ENCODE measurements at regions not wholly inside any gene's neighbourhood (a gene's known extent, or its start where the extent isn't known, plus 50 kb on each side); places are given as distances from the start of the nearest gene placed in this dataset.
"Not testable (repeated sequence)": the region's sequence is repeated elsewhere in the genome, so short reads cannot be mapped to it uniquely, and the experiment has no call there.

- no peak for TF ChIP-seq CTCF (IDR thresholded peaks at IDR 0.05; ENCODE audit: insufficient read depth, low read length, missing control alignments)
- POLR2A ChIA-PET: interaction anchor here (0.8 kb wide), 1 partner anchor 8 kb away, joined by 3 read pairs; no protein-coding TSS in a partner anchor
- CTCF ChIA-PET: no interaction called here
- no peak for DNase-seq (ENCODE audit: low read depth, low spot score)
- no peak overlapping the region for H3K4me3 ChIP-seq (ENCODE audit: low read depth, low read length)
Observed at GRCh38 chr12:116373572-116374206, 96.2 kb upstream of the MED13L start.

- ChIA-PET POLR2A (no interaction called here), CTCF (no interaction called here)
- no peak overlapping the region for H3K4me3 ChIP-seq (ENCODE audit: low read depth, low read length)
Observed at GRCh38 chr12:116374207-116374606, 96.7 kb upstream of the MED13L start.

GRCh38 chr12:116375278-116375842, 97.9 kb upstream of the MED13L start:
- CTCF ChIA-PET: interaction anchor here (1.1 kb wide), 1 partner anchor 97 kb away, joined by 3 read pairs; no protein-coding TSS in a partner anchor
- no peak for TF ChIP-seq CTCF (IDR thresholded peaks at IDR 0.05; ENCODE audit: insufficient read depth, low read length, missing control alignments)
- DNase-seq (ENCODE audit: low read depth, low spot score): no peak
- no peak overlapping the region for H3K4me3 ChIP-seq (ENCODE audit: low read depth, low read length)
- POLR2A ChIA-PET: no interaction called here

More at GRCh38 chr12:116374207-116374606, 96.7 kb upstream of the MED13L start:
- no peak for DNase-seq (ENCODE audit: low read depth, low spot score)
- no peak for TF ChIP-seq CTCF (IDR thresholded peaks at IDR 0.05; ENCODE audit: insufficient read depth, low read length, missing control alignments)

GRCh38 chr12:116376354-116377193, 99.1 kb upstream of the MED13L start:
- TF ChIP-seq CTCF (IDR thresholded peaks at IDR 0.05; ENCODE audit: insufficient read depth, low read length, missing control alignments): no peak
- ChIA-PET CTCF (interaction anchor here (1.1 kb wide), 2 partner anchors 46 to 98 kb away, joined by 3 read pairs; no protein-coding TSS in a partner anchor), POLR2A (no interaction called here)
- no peak overlapping the region for H3K4me3 ChIP-seq (ENCODE audit: low read depth, low read length)
- no peak for DNase-seq (ENCODE audit: low read depth, low spot score)

- DNase-seq (ENCODE audit: low read depth, low spot score); POLR2A ChIA-PET; H3K4me3 ChIP-seq (ENCODE audit: low read depth, low read length): not testable (repeated sequence)
- CTCF ChIA-PET: interaction anchor here (1.1 kb wide), 1 partner anchor 45 kb away, joined by 3 read pairs; no protein-coding TSS in a partner anchor
Observed at GRCh38 chr12:116377194-116377571, 99.7 kb upstream of the MED13L start.

- no peak for TF ChIP-seq CTCF (IDR thresholded peaks at IDR 0.05; ENCODE audit: insufficient read depth, low read length, missing control alignments)
- H3K4me3 ChIP-seq (ENCODE audit: low read depth, low read length): no peak overlapping the region
- CTCF ChIA-PET: interaction anchor here (0.6 to 1.1 kb wide), 2 partner anchors 10 to 44 kb away, joined by 3 read pairs; no protein-coding TSS in a partner anchor
- no peak for DNase-seq (ENCODE audit: low read depth, low spot score)
- POLR2A ChIA-PET: no interaction called here
Observed at GRCh38 chr12:116378002-116378401, 100.5 kb upstream of the MED13L start.

Measured in AG04449 (cell line).